Astrocyte of the cerebellum (primary cell): ENCODE measurements at regions not wholly inside any gene's neighbourhood (a gene's known extent, or its start where the extent isn't known, plus 50 kb on each side); places are given as distances from the start of the nearest gene placed in this dataset.

ENCODE experiments used
- DNase-seq: peaks from one replicate; pipeline ENCODE4 v3.0.0-alpha.2; 2011; ENCODE audit warnings: low read depth
- H3K4me3 ChIP-seq: 2 replicates; pipeline ENCODE4 v1.5.1; 2011; ENCODE audit warnings: mild to moderate bottlenecking, low read depth, low read length, moderate library complexity
- CTCF ChIP-seq: IDR thresholded peaks from 2 replicates; pipeline ENCODE4 v1.5.1; 2012; ENCODE audit warnings: low read length, low read depth, moderate library complexity, mild to moderate bottlenecking; ENCODE audit errors: missing control alignments
- in situ Hi-C: cut with HindIII; loops from 2 replicates; pipeline ENCODE4 v1.10.0; 2017; ENCODE audit warnings: low sequenced_read_pairs

GRCh38 chr3:22117751-22118346 is 366.8 kb upstream of the ZNF385D start:
- DNase-seq = peak; percentile 52
- peak; percentile 15 for TF ChIP-seq CTCF
- in situ Hi-C loops = no loop called here
- H3K4me3 ChIP-seq = no peak overlapping the region

GRCh38 chr3:22118542-22118941 is 367.5 kb upstream of the ZNF385D start:
- no peak overlapping the region for H3K4me3 ChIP-seq
- TF ChIP-seq CTCF = no peak
- no peak for DNase-seq
- in situ Hi-C loops = no loop called here

GRCh38 chr3:22121068-22121701 is 370.2 kb upstream of the ZNF385D start:
- in situ Hi-C loops = loop anchor here (5.0 kb wide), 1 partner anchor 34 kb away; no protein-coding TSS in a partner anchor
- DNase-seq = no peak
- TF ChIP-seq CTCF = no peak
- no peak overlapping the region for H3K4me3 ChIP-seq

- no peak for TF ChIP-seq CTCF
- in situ Hi-C loops = loop anchor here (5.0 kb wide), 1 partner anchor 35 kb away; no protein-coding TSS in a partner anchor
- DNase-seq = no peak
- H3K4me3 ChIP-seq = no peak overlapping the region
These were observed 371.6 kb upstream of the ZNF385D start for GRCh38 chr3:22122567-22122966.

- DNase-seq = no peak
- in situ Hi-C loops = no loop called here
- no peak overlapping the region for H3K4me3 ChIP-seq
- no peak for TF ChIP-seq CTCF
These were observed 378.1 kb upstream of the ZNF385D start for GRCh38 chr3:22129101-22129500.

GRCh38 chr3:22141769-22142168 is 390.8 kb upstream of the ZNF385D start:
- in situ Hi-C loops = no loop called here
- no peak for DNase-seq
- TF ChIP-seq CTCF = no peak
- no peak overlapping the region for H3K4me3 ChIP-seq
